ENCODE measurements at regions not wholly inside any gene's neighbourhood (a gene's known extent, or its start where the extent isn't known, plus 50 kb on each side); places are given as distances from the start of the nearest gene placed in this dataset.

- Histone ChIP-seq H2AFZ (ENCODE audit: low read length, unreplicated experiment) (no peak overlapping the region), H3K36me3 (ENCODE audit: insufficient read depth, low read length) (no peaks in the 10 kb centered on the region), H3K79me2 (ENCODE audit: control insufficient read depth, insufficient read depth, low read length, unreplicated experiment) (no peaks in the 10 kb centered on the region), H3K27ac (ENCODE audit: low read depth, low read length) (no peak overlapping the region), H3K27me3 (ENCODE audit: insufficient read depth, low read length) (peaks cover 49% of the 10 kb centered on the region), H3K4me3 (ENCODE audit: low read depth, low read length) (no peak overlapping the region), H3K4me1 (ENCODE audit: control insufficient read depth, insufficient read depth, low read length, unreplicated experiment) (no peaks in the 10 kb centered on the region)
These were observed 99.8 kb upstream of the FOXF1 start for GRCh38 chr16:86410529-86410928.

- peaks cover 48% of the 10 kb centered on the region for H3K27me3 ChIP-seq (ENCODE audit: insufficient read depth, low read length)
- no peak overlapping the region for H3K4me3 ChIP-seq (ENCODE audit: low read depth, low read length)
- H2AFZ ChIP-seq (ENCODE audit: low read length, unreplicated experiment): no peak overlapping the region
- H3K36me3 ChIP-seq (ENCODE audit: insufficient read depth, low read length): no peaks in the 10 kb centered on the region
- H3K27ac ChIP-seq (ENCODE audit: low read depth, low read length): no peak overlapping the region
- no peaks in the 10 kb centered on the region for H3K4me1 ChIP-seq (ENCODE audit: control insufficient read depth, insufficient read depth, low read length, unreplicated experiment)
- H3K79me2 ChIP-seq (ENCODE audit: control insufficient read depth, insufficient read depth, low read length, unreplicated experiment): no peaks in the 10 kb centered on the region
These were observed 98.4 kb upstream of the FOXF1 start for GRCh38 chr16:86411897-86412296.

- no peak overlapping the region for H3K4me3 ChIP-seq (ENCODE audit: low read depth, low read length)
- no peaks in the 10 kb centered on the region for H3K79me2 ChIP-seq (ENCODE audit: control insufficient read depth, insufficient read depth, low read length, unreplicated experiment)
- H2AFZ ChIP-seq (ENCODE audit: low read length, unreplicated experiment): no peak overlapping the region
- H3K27ac ChIP-seq (ENCODE audit: low read depth, low read length): no peak overlapping the region
- H3K36me3 ChIP-seq (ENCODE audit: insufficient read depth, low read length): no peaks in the 10 kb centered on the region
- no peaks in the 10 kb centered on the region for H3K4me1 ChIP-seq (ENCODE audit: control insufficient read depth, insufficient read depth, low read length, unreplicated experiment)
- peaks cover 40% of the 10 kb centered on the region; the same call in 1 of the 2 replicates for H3K27me3 ChIP-seq (ENCODE audit: insufficient read depth, low read length)
These were observed 95.2 kb upstream of the FOXF1 start for GRCh38 chr16:86414991-86415740.

- Histone ChIP-seq H3K79me2 (ENCODE audit: control insufficient read depth, insufficient read depth, low read length, unreplicated experiment) (no peaks in the 10 kb centered on the region), H3K27me3 (ENCODE audit: insufficient read depth, low read length) (peaks cover 20% of the 10 kb centered on the region; the same call in 1 of the 2 replicates), H3K4me1 (ENCODE audit: control insufficient read depth, insufficient read depth, low read length, unreplicated experiment) (no peaks in the 10 kb centered on the region), H2AFZ (ENCODE audit: low read length, unreplicated experiment) (no peak overlapping the region), H3K27ac (ENCODE audit: low read depth, low read length) (no peak overlapping the region), H3K4me3 (ENCODE audit: low read depth, low read length) (no peak overlapping the region), H3K36me3 (ENCODE audit: insufficient read depth, low read length) (no peaks in the 10 kb centered on the region)
These were observed 91.3 kb upstream of the FOXF1 start for GRCh38 chr16:86418981-86419380.

- no peak overlapping the region for H2AFZ ChIP-seq (ENCODE audit: low read length, unreplicated experiment)
- H3K27me3 ChIP-seq (ENCODE audit: insufficient read depth, low read length): peaks cover 25% of the 10 kb centered on the region; the same call in 1 of the 2 replicates
- no peaks in the 10 kb centered on the region for H3K79me2 ChIP-seq (ENCODE audit: control insufficient read depth, insufficient read depth, low read length, unreplicated experiment)
- H3K36me3 ChIP-seq (ENCODE audit: insufficient read depth, low read length): no peaks in the 10 kb centered on the region
- H3K4me1 ChIP-seq (ENCODE audit: control insufficient read depth, insufficient read depth, low read length, unreplicated experiment): no peaks in the 10 kb centered on the region
- no peak overlapping the region for H3K4me3 ChIP-seq (ENCODE audit: low read depth, low read length)
- no peak overlapping the region for H3K27ac ChIP-seq (ENCODE audit: low read depth, low read length)
These were observed 90.8 kb upstream of the FOXF1 start for GRCh38 chr16:86419518-86419917.

GRCh38 chr16:86421995-86422394 is 88.3 kb upstream of the FOXF1 start:
- H3K36me3 ChIP-seq (ENCODE audit: insufficient read depth, low read length): no peaks in the 10 kb centered on the region
- peaks cover 13% of the 10 kb centered on the region; the same call in 1 of the 2 replicates for H3K27me3 ChIP-seq (ENCODE audit: insufficient read depth, low read length)
- H3K27ac ChIP-seq (ENCODE audit: low read depth, low read length): no peak overlapping the region

GRCh38 chr16:86424398-86424797 is 85.9 kb upstream of the FOXF1 start:
- H3K36me3 ChIP-seq (ENCODE audit: insufficient read depth, low read length): no peaks in the 10 kb centered on the region
- no peak overlapping the region for H2AFZ ChIP-seq (ENCODE audit: low read length, unreplicated experiment)
- no peak overlapping the region for H3K27ac ChIP-seq (ENCODE audit: low read depth, low read length)
- H3K27me3 ChIP-seq (ENCODE audit: insufficient read depth, low read length): peaks cover 22% of the 10 kb centered on the region; the same call in 1 of the 2 replicates
- no peaks in the 10 kb centered on the region for H3K79me2 ChIP-seq (ENCODE audit: control insufficient read depth, insufficient read depth, low read length, unreplicated experiment)
- no peaks in the 10 kb centered on the region for H3K4me1 ChIP-seq (ENCODE audit: control insufficient read depth, insufficient read depth, low read length, unreplicated experiment)
- H3K4me3 ChIP-seq (ENCODE audit: low read depth, low read length): no peak overlapping the region

More at GRCh38 chr16:86421995-86422394, 88.3 kb upstream of the FOXF1 start:
- Histone ChIP-seq H2AFZ (ENCODE audit: low read length, unreplicated experiment) (no peak overlapping the region), H3K79me2 (ENCODE audit: control insufficient read depth, insufficient read depth, low read length, unreplicated experiment) (no peaks in the 10 kb centered on the region), H3K4me1 (ENCODE audit: control insufficient read depth, insufficient read depth, low read length, unreplicated experiment) (no peaks in the 10 kb centered on the region), H3K4me3 (ENCODE audit: low read depth, low read length) (no peak overlapping the region)

- Histone ChIP-seq H3K4me1 (ENCODE audit: control insufficient read depth, insufficient read depth, low read length, unreplicated experiment) (no peaks in the 10 kb centered on the region), H3K36me3 (ENCODE audit: insufficient read depth, low read length) (no peaks in the 10 kb centered on the region), H3K4me3 (ENCODE audit: low read depth, low read length) (no peak overlapping the region), H2AFZ (ENCODE audit: low read length, unreplicated experiment) (no peak overlapping the region), H3K27me3 (ENCODE audit: insufficient read depth, low read length) (peaks cover 28% of the 10 kb centered on the region), H3K79me2 (ENCODE audit: control insufficient read depth, insufficient read depth, low read length, unreplicated experiment) (no peaks in the 10 kb centered on the region), H3K27ac (ENCODE audit: low read depth, low read length) (no peak overlapping the region)
These were observed 85.3 kb upstream of the FOXF1 start for GRCh38 chr16:86424985-86425384.

GRCh38 chr16:86426063-86426642 is 84.2 kb upstream of the FOXF1 start:
- H3K4me3 ChIP-seq (ENCODE audit: low read depth, low read length): no peak overlapping the region
- no peak overlapping the region for H2AFZ ChIP-seq (ENCODE audit: low read length, unreplicated experiment)
- H3K79me2 ChIP-seq (ENCODE audit: control insufficient read depth, insufficient read depth, low read length, unreplicated experiment): no peaks in the 10 kb centered on the region
- no peaks in the 10 kb centered on the region for H3K36me3 ChIP-seq (ENCODE audit: insufficient read depth, low read length)
- no peak overlapping the region for H3K27ac ChIP-seq (ENCODE audit: low read depth, low read length)
- H3K27me3 ChIP-seq (ENCODE audit: insufficient read depth, low read length): peaks cover 33% of the 10 kb centered on the region
- no peaks in the 10 kb centered on the region for H3K4me1 ChIP-seq (ENCODE audit: control insufficient read depth, insufficient read depth, low read length, unreplicated experiment)

- H2AFZ ChIP-seq (ENCODE audit: low read length, unreplicated experiment): no peak overlapping the region
- peaks cover 44% of the 10 kb centered on the region for H3K27me3 ChIP-seq (ENCODE audit: insufficient read depth, low read length)
- no peaks in the 10 kb centered on the region for H3K79me2 ChIP-seq (ENCODE audit: control insufficient read depth, insufficient read depth, low read length, unreplicated experiment)
- H3K4me1 ChIP-seq (ENCODE audit: control insufficient read depth, insufficient read depth, low read length, unreplicated experiment): no peaks in the 10 kb centered on the region
- H3K4me3 ChIP-seq (ENCODE audit: low read depth, low read length): no peak overlapping the region
- no peaks in the 10 kb centered on the region for H3K36me3 ChIP-seq (ENCODE audit: insufficient read depth, low read length)
- H3K27ac ChIP-seq (ENCODE audit: low read depth, low read length): no peak overlapping the region
These were observed 82.9 kb upstream of the FOXF1 start for GRCh38 chr16:86427433-86427851.
